HEK293T (cell line): ENCODE measurements at regions not wholly inside any gene's neighbourhood (a gene's known extent, or its start where the extent isn't known, plus 50 kb on each side); places are given as distances from the start of the nearest gene placed in this dataset.

Source experiments
- BHLHE40 ChIP-seq: fragments of 450-650 bp; IDR thresholded peaks from 2 replicates; pipeline ENCODE4 v1.6.1; 2016; ENCODE audit warnings: mild to moderate bottlenecking, moderate library complexity, borderline replicate concordance
- CTBP1 ChIP-seq: fragments of 450-650 bp; IDR thresholded peaks from 2 replicates; pipeline ENCODE4 v1.6.1; 2016; ENCODE audit warnings: borderline replicate concordance
- FOXM1 ChIP-seq: fragments of 450-650 bp; IDR thresholded peaks from 2 replicates; pipeline ENCODE4 v1.6.1; 2017; ENCODE audit warnings: mild to moderate bottlenecking, borderline replicate concordance
- SUZ12 ChIP-seq: fragments of 450-650 bp; IDR thresholded peaks from 2 replicates; pipeline ENCODE4 v1.6.1; 2016; ENCODE audit warnings: mild to moderate bottlenecking
- ZNF384 ChIP-seq: fragments of 450-650 bp; IDR thresholded peaks from 2 replicates; pipeline ENCODE4 v1.6.1; 2016

DNA sequence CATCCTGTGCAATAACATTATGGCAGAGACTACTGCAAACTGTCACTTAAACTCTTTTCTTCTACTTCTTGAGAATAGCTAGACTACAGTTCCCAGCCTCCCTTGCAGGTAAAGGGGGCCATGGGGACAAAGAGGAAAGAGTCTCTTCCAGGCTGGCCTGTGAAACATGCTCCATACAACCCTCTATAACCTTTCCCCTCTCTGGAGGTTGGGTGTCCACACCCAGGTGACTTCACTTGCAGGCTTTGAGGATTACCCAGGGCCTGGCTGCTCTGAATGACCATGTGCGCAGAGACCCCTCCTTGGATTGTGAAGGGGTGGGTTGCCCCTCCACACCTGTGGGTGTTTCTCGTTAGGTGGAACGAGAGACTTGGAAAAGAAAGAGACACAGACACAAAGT is 84.1 kb downstream of the SEC61G start:
- TF ChIP-seq CTBP1 (no peak), SUZ12 (no peak), FOXM1 (no peak), BHLHE40 (no peak), ZNF384 (no peak)
